Thymus (tissue), 11 donors: ENCODE measurements at regions not wholly inside any gene's neighbourhood (a gene's known extent, or its start where the extent isn't known, plus 50 kb on each side); places are given as distances from the start of the nearest gene placed in this dataset.
A peak's percentile ranks its signal among the peaks of the same experiment; 100 is the strongest.
"Not testable (repeated sequence)": the region's sequence is repeated elsewhere in the genome, so short reads cannot be mapped to it uniquely, and the experiment has no call there.

ENCODE experiments used
- DNase-seq, 9 donors: peaks; one replicate each; pipeline ENCODE4 v3.0.0-alpha.2; 2013; ENCODE audit warnings: low spot score in 9 of 9, low read depth in 6 of 9, missing footprints in 1 of 9
- H3K27ac ChIP-seq, 2 donors: one replicate each; pipeline ENCODE4 v1.5.1; 2013; ENCODE audit warnings: control low read depth in 1 of 2, low read depth in 1 of 2, low read length in 1 of 2, mild to moderate bottlenecking in 1 of 2, moderate library complexity in 1 of 2
- H3K27me3 ChIP-seq, 2 donors: one replicate each; pipeline ENCODE4 v1.5.1; 2013; ENCODE audit warnings: low read length in 1 of 2; ENCODE audit not compliant: control insufficient read depth in 2 of 2, insufficient read depth in 1 of 2
- H3K36me3 ChIP-seq, 2 donors: one replicate each; pipeline ENCODE4 v1.5.1; 2013; ENCODE audit warnings: low read length in 1 of 2, mild to moderate bottlenecking in 1 of 2, moderate library complexity in 1 of 2; ENCODE audit not compliant: control insufficient read depth in 2 of 2, insufficient read depth in 2 of 2
- H3K4me1 ChIP-seq, 2 donors: one replicate each; pipeline ENCODE4 v1.5.1; 2013; ENCODE audit warnings: low read length in 2 of 2; ENCODE audit not compliant: control insufficient read depth in 2 of 2, insufficient read depth in 2 of 2
- H3K4me3 ChIP-seq, 2 donors: one replicate each; pipeline ENCODE4 v1.5.1; 2013; ENCODE audit warnings: low read length in 2 of 2, control low read depth in 1 of 2, mild to moderate bottlenecking in 1 of 2
- H3K9me3 ChIP-seq, 2 donors: one replicate each; pipeline ENCODE4 v1.5.1; 2013; ENCODE audit warnings: low read length in 1 of 2, mild to moderate bottlenecking in 1 of 2; ENCODE audit not compliant: control insufficient read depth in 2 of 2, insufficient read depth in 1 of 2
- WGBS: extraction: QIAGEN DNeasy Blood & Tissue Kit; methylation state at CpG from one replicate; pipeline ENCODE4 v1.1.7; 2013; 5-methylcytosine and 5-hydroxymethylcytosine counted together
- donor health status: healthy.

DNA sequence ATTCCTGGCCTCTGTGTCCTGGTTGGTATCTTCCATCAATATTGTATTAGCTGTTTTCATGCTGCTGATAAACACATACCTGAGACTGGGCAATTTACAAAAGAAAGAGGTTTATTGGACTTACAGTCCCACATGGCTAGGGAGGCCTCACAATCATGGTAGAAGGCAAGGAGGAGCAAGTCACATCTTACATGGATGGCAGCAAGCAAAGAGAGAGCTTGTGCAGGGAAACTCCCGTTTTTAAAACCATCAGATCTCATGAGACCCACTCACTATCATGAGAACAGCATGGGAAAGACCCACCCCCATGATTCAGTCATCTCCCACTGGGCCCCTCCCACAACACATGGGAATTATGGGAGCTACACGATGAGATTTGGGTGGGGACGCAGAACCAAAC is 265.3 kb upstream of the IL12B start:
- not testable (repeated sequence) for H3K36me3 ChIP-seq, H3K4me3 ChIP-seq, DNase-seq, H3K27me3 ChIP-seq, H3K9me3 ChIP-seq, H3K27ac ChIP-seq, H3K4me1 ChIP-seq
- 92% methylated on average over 3 of the region's 3 CpGs for WGBS

DNA sequence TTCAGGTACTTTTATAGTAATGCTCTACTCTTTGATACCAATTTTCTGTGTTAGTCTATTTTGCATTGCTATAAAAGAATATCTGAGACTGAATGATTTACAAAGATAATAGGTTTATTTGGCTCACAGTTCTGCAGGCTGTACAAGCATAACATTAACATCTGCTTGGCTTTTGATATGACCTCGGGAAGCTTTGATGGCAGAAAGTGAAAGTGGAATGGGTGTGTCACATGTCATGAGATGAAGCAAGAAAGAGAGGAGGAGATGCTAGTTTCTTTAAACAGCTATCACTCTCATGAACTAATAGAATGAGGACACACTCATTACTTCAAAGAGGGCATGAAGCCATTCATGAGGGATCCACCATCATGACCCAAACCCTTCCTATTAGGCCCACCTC is 270.9 kb upstream of the IL12B start:
- peaks cover 0 to 2% of the 10 kb centered on the region in 2 donors for H3K9me3 ChIP-seq
- no peaks in the 10 kb centered on the region for H3K27me3 ChIP-seq
- peak in 4 of 9 donors; percentile 4 to 47 (median 12) for DNase-seq
- no peaks in the 10 kb centered on the region for H3K4me1 ChIP-seq
- H3K27ac ChIP-seq: no peak overlapping the region
- no peak overlapping the region for H3K4me3 ChIP-seq
- WGBS: 29% methylated on average over 1 of the region's 1 CpG
- H3K36me3 ChIP-seq: no peaks in the 10 kb centered on the region

DNA sequence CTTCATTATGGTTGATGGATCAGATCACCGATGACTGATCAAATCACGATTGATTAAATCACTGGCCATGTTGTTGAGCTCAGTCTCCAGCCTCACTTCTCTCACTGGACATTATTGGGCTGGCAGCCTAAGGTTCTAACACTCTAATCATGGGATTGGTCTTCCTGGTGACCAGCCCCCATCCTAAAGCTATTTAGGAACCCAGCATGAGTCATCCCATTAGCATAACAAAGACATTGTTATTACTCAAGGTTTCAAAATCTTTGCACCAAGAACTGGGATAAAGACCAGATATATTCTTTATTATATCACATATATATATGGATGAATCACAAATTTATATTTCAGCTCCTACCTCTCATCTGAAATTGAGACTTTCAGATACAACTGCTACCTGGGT is 272.1 kb upstream of the IL12B start:
- WGBS: over 99% methylated on average over 2 of the region's 2 CpGs

DNA sequence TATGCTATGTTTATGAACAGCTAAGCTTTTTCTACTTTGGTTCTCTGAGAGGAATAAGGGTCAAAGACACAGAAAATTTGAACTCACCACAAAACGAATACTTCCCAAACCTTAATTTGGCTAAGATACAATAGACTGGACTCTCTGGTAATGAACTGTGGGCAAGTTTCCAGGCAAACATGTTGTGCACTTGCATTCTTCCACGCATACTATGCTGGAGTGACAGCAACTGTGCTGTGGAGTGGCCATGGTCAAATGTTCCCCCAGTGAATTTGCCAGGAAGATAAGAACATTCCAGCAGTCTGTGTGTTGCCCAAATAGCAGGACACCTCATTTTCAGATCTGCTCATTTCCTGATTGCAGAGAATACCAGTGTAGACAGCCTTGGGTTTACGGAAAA is 275.3 kb upstream of the IL12B start:
- Histone ChIP-seq H3K4me3 (no peak overlapping the region), H3K36me3 (no peaks in the 10 kb centered on the region), H3K27ac (no peak overlapping the region), H3K9me3 (no peaks in the 10 kb centered on the region), H3K4me1 (no peaks in the 10 kb centered on the region), H3K27me3 (no peaks in the 10 kb centered on the region)
- 91% methylated on average over 3 of the region's 3 CpGs for WGBS
- no peak for DNase-seq

More for the DNA sequence above, 272.1 kb upstream of the IL12B start:
- no peaks in the 10 kb centered on the region for H3K4me1 ChIP-seq
- H3K27me3 ChIP-seq: no peaks in the 10 kb centered on the region
- no peak overlapping the region for H3K27ac ChIP-seq
- H3K36me3 ChIP-seq: no peaks in the 10 kb centered on the region
- H3K9me3 ChIP-seq: peaks cover 0 to 2% of the 10 kb centered on the region in 2 donors
- no peak overlapping the region for H3K4me3 ChIP-seq
- no peak for DNase-seq

- no peak for DNase-seq
- Histone ChIP-seq H3K4me1 (no peaks in the 10 kb centered on the region), H3K36me3 (no peaks in the 10 kb centered on the region), H3K4me3 (no peak overlapping the region), H3K9me3 (no peaks in the 10 kb centered on the region), H3K27ac (no peak overlapping the region), H3K27me3 (no peaks in the 10 kb centered on the region)
- 98% methylated on average over 4 of the region's 4 CpGs for WGBS
Measured at GRCh38 chr5:159609359-159609758, 279.1 kb upstream of the IL12B start.

DNA sequence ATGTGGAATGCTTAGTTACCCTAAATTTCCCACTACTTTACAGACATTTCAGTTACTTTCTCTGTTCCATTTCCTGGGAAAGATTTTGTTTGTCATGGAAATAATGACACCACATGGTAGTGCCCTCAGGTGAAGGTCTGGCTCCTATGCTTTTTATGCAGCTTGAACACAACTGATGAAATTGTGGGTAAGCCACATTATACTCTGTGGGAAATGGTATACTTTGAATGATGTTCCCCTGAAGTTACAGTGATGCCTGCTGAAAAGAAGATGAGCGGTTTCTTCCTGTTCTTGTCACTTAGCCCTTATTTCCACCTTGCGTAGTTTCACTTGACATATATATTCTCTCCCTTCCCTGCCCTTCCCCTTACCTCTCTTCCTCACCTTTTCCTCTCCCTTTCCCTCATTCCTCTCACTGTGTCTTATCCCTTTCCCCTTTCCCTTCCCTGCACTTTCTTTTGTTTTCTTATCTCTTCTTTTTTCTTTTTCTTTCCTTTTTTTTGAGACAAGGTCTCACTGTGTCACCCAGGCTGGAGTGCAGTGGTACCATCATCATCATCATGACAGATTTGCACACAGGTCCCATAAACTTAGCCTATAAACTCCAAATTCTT is 280.8 kb upstream of the IL12B start:
- Histone ChIP-seq H3K4me3 (no peak overlapping the region), H3K9me3 (no peaks in the 10 kb centered on the region), H3K36me3 (no peaks in the 10 kb centered on the region), H3K27me3 (no peaks in the 10 kb centered on the region), H3K27ac (no peak overlapping the region), H3K4me1 (no peaks in the 10 kb centered on the region)
- WGBS: 95% methylated on average over 2 of the region's 2 CpGs
- no peak for DNase-seq

DNA sequence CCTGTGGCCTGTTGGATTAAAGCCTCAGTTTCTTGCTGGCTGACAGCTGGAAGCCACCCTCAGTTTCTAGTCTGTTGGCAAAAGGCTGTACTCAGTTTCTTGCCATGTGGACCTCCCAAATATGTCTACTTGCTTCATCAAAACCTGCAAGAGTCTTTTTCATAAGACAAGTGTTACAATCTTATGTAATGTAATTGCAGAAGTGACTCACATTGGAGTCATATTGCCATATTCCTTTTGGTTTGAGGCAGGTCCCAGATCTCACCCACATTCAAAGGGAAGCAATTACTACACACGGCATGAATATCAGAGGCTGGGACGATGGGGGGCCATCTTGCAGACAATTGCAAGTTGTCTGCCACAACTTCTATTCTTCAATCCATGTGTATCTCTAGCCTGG is 286.7 kb upstream of the IL12B start:
- no peaks in the 10 kb centered on the region for H3K36me3 ChIP-seq
- H3K9me3 ChIP-seq: no peaks in the 10 kb centered on the region
- 48% methylated on average over 2 of the region's 2 CpGs for WGBS
- no peak for DNase-seq
- no peak overlapping the region for H3K4me3 ChIP-seq
- no peak overlapping the region for H3K27ac ChIP-seq
- H3K4me1 ChIP-seq: no peaks in the 10 kb centered on the region
- no peaks in the 10 kb centered on the region for H3K27me3 ChIP-seq

DNA sequence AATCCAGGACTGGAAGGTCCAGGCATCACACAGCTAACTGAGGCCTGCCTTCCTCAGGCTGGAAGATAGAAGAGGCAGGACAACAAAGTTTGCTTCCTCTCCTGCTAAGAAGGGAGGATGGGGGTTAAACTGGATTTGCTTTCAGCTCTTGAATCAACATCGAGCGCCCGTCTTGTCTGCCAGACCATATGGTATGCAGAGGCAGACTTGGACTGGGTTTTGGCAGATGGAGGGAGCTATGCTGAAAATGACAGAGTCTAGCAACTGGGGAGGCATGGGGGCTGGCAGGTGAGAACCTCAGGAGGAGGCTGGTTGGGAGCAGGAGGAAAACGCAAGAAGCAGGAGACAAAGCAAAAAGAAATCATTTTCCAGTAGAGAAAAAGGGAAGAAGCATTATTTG is 289.5 kb upstream of the IL12B start:
- H3K4me3 ChIP-seq: no peak overlapping the region
- H3K4me1 ChIP-seq: no peaks in the 10 kb centered on the region
- no peaks in the 10 kb centered on the region for H3K27me3 ChIP-seq
- no peaks in the 10 kb centered on the region for H3K36me3 ChIP-seq
- H3K9me3 ChIP-seq: no peaks in the 10 kb centered on the region
- no peak for DNase-seq
- 94% methylated on average over 4 of the region's 4 CpGs for WGBS
- no peak overlapping the region for H3K27ac ChIP-seq

DNA sequence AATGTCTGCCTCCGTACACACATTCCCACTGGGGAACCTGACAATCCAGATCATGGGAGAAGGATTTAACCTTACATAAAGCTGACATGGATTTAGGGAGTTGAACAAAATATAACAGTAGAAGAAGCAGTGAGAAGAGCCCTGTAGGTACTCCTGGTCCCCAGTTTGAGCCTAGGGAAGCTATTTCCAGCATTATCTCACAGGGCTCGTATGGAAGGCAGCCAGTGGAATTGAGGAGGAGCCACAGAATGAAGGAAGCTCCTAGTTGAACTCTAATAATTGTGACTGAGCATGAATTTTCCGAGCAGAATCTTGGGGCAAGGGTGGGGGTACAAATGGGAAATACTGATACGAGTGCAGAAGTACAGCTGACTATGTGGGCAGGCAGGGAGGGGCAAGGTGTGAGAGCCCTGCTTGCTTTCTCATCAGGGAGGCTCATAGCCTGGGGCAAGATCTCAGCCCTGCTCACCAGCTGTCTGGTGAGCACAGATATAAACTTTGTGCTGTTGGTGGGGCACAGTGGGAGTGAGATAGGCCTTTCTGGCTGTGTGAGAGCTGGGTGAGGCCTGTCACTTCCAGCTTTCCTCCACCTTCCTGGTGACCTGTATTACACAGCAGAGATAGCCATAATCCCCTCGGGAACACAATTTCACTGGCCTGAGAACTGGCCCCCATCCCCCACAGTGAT is 290.7 kb upstream of the IL12B start:
- no peaks in the 10 kb centered on the region for H3K4me1 ChIP-seq
- no peaks in the 10 kb centered on the region for H3K36me3 ChIP-seq
- no peak for DNase-seq
- no peak overlapping the region for H3K27ac ChIP-seq
- 93% methylated on average over 5 of the region's 5 CpGs for WGBS
- no peaks in the 10 kb centered on the region for H3K27me3 ChIP-seq
- H3K9me3 ChIP-seq: no peaks in the 10 kb centered on the region
- no peak overlapping the region for H3K4me3 ChIP-seq
